ENCODE measurements at regions not wholly inside any gene's neighbourhood (a gene's known extent, or its start where the extent isn't known, plus 50 kb on each side); places are given as distances from the start of the nearest gene placed in this dataset.
A peak's percentile ranks its signal among the peaks of the same experiment; 100 is the strongest.

- no peak for DNase-seq (ENCODE audit: low read depth)
Observed at GRCh38 chr4:186351668-186352194, 85.7 kb downstream of the F11 start.

GRCh38 chr4:186348433-186348832 is 82.4 kb downstream of the F11 start:
- DNase-seq (ENCODE audit: low read depth): no peak

- no peak for DNase-seq (ENCODE audit: low read depth)
Observed at GRCh38 chr4:186347743-186348142, 81.8 kb downstream of the F11 start.

- no peak for DNase-seq (ENCODE audit: low read depth)
Observed at GRCh38 chr4:186345184-186345583, 79.2 kb downstream of the F11 start.

- DNase-seq (ENCODE audit: low read depth): peak; percentile 7
Observed at GRCh38 chr4:186342582-186342981, 76.6 kb downstream of the F11 start.

- no peak for DNase-seq (ENCODE audit: low read depth)
Observed at GRCh38 chr4:186341655-186342054, 75.7 kb downstream of the F11 start.
